ENCODE measurements at regions not wholly inside any gene's neighbourhood (a gene's known extent, or its start where the extent isn't known, plus 50 kb on each side); places are given as distances from the start of the nearest gene placed in this dataset.
"Not testable (repeated sequence)": the region's sequence is repeated elsewhere in the genome, so short reads cannot be mapped to it uniquely, and the experiment has no call there.

- Mint-ChIP-seq H3K27ac (ENCODE audit: unreplicated experiment) (no peak overlapping the region), H3K36me3 (ENCODE audit: low read depth, unreplicated experiment) (no peaks in the 10 kb centered on the region), H3K4me3 (ENCODE audit: unreplicated experiment) (no peak overlapping the region), H3K9me3 (ENCODE audit: unreplicated experiment) (no peaks in the 10 kb centered on the region), H3K4me1 (ENCODE audit: unreplicated experiment) (peaks cover 4% of the 10 kb centered on the region), H3K27me3 (ENCODE audit: unreplicated experiment) (peaks cover 2% of the 10 kb centered on the region)
- DNase-seq (ENCODE audit: low spot score) = no peak
- TF ChIP-seq CTCF (IDR thresholded peaks at IDR 0.05; ENCODE audit: unreplicated experiment) = no peak
Observed at GRCh38 chr1:58968360-58968952, 184.6 kb upstream of the JUN start.

GRCh38 chr1:58969176-58969575 is 185.3 kb upstream of the JUN start:
- H3K27ac Mint-ChIP-seq (ENCODE audit: unreplicated experiment); H3K27me3 Mint-ChIP-seq (ENCODE audit: unreplicated experiment); H3K4me3 Mint-ChIP-seq (ENCODE audit: unreplicated experiment); H3K4me1 Mint-ChIP-seq (ENCODE audit: unreplicated experiment); DNase-seq (ENCODE audit: low spot score); H3K9me3 Mint-ChIP-seq (ENCODE audit: unreplicated experiment); H3K36me3 Mint-ChIP-seq (ENCODE audit: low read depth, unreplicated experiment): not testable (repeated sequence)

GRCh38 chr1:58971629-58972140 is 187.8 kb upstream of the JUN start:
- Mint-ChIP-seq H3K4me3 (ENCODE audit: unreplicated experiment) (no peak overlapping the region), H3K27ac (ENCODE audit: unreplicated experiment) (no peak overlapping the region), H3K9me3 (ENCODE audit: unreplicated experiment) (no peaks in the 10 kb centered on the region), H3K4me1 (ENCODE audit: unreplicated experiment) (no peaks in the 10 kb centered on the region), H3K27me3 (ENCODE audit: unreplicated experiment) (peaks cover 3% of the 10 kb centered on the region), H3K36me3 (ENCODE audit: low read depth, unreplicated experiment) (no peaks in the 10 kb centered on the region)
- DNase-seq (ENCODE audit: low spot score) = no peak
- TF ChIP-seq CTCF (IDR thresholded peaks at IDR 0.05; ENCODE audit: unreplicated experiment) = no peak

- no peak for TF ChIP-seq CTCF (IDR thresholded peaks at IDR 0.05; ENCODE audit: unreplicated experiment)
- H3K9me3 Mint-ChIP-seq (ENCODE audit: unreplicated experiment) = no peaks in the 10 kb centered on the region
- no peak overlapping the region for H3K4me3 Mint-ChIP-seq (ENCODE audit: unreplicated experiment)
- no peak for DNase-seq (ENCODE audit: low spot score)
- no peaks in the 10 kb centered on the region for H3K36me3 Mint-ChIP-seq (ENCODE audit: low read depth, unreplicated experiment)
- peaks cover 2% of the 10 kb centered on the region for H3K27me3 Mint-ChIP-seq (ENCODE audit: unreplicated experiment)
- H3K4me1 Mint-ChIP-seq (ENCODE audit: unreplicated experiment) = peaks cover 13% of the 10 kb centered on the region
- peak overlapping the region; percentile 6 for H3K27ac Mint-ChIP-seq (ENCODE audit: unreplicated experiment)
Observed at GRCh38 chr1:58975888-58976287, 192.0 kb upstream of the JUN start.

- DNase-seq (ENCODE audit: low spot score) = no peak
- H3K9me3 Mint-ChIP-seq (ENCODE audit: unreplicated experiment) = no peaks in the 10 kb centered on the region
- peaks cover 13% of the 10 kb centered on the region for H3K4me1 Mint-ChIP-seq (ENCODE audit: unreplicated experiment)
- H3K27me3 Mint-ChIP-seq (ENCODE audit: unreplicated experiment) = peaks cover 2% of the 10 kb centered on the region
- TF ChIP-seq CTCF (IDR thresholded peaks at IDR 0.05; ENCODE audit: unreplicated experiment) = no peak
- H3K36me3 Mint-ChIP-seq (ENCODE audit: low read depth, unreplicated experiment) = no peaks in the 10 kb centered on the region
- H3K27ac Mint-ChIP-seq (ENCODE audit: unreplicated experiment) = no peak overlapping the region
- no peak overlapping the region for H3K4me3 Mint-ChIP-seq (ENCODE audit: unreplicated experiment)
Observed at GRCh38 chr1:58976294-58976693, 192.4 kb upstream of the JUN start.

All from endothelial cell (in vitro differentiated cells).